Left colon (tissue), 2 donors: ENCODE measurements at regions not wholly inside any gene's neighbourhood (a gene's known extent, or its start where the extent isn't known, plus 50 kb on each side); places are given as distances from the start of the nearest gene placed in this dataset.
"Not testable (repeated sequence)": the region's sequence is repeated elsewhere in the genome, so short reads cannot be mapped to it uniquely, and the experiment has no call there.

ENCODE experiments used
- ATAC-seq: fragments of 200-7000 bp; cut with Tn5 transposase; one replicate; pipeline ENCODE4 v1.9.1; 2020; ENCODE audit warnings: mild to moderate bottlenecking, moderate library complexity
- DNase-seq, 2 donors: peaks; one replicate each; pipeline ENCODE4 v3.0.0-alpha.2; 2020
- intact Hi-C, 2 donors: fragments of 100-400 bp; cut with DNase I in 1 of 2; cut with micrococcal nuclease in 1 of 2; formaldehyde crosslinking; loops; one replicate each; pipeline versions ENCODE4 v1.11.2 to v1.14.0; 2022; cut with DNase I, micrococcal nuclease
- donor health status: DM: no; HTN: no; CAD: no.
- donor health status: DM: yes; HTN: yes; CAD: no.

DNA sequence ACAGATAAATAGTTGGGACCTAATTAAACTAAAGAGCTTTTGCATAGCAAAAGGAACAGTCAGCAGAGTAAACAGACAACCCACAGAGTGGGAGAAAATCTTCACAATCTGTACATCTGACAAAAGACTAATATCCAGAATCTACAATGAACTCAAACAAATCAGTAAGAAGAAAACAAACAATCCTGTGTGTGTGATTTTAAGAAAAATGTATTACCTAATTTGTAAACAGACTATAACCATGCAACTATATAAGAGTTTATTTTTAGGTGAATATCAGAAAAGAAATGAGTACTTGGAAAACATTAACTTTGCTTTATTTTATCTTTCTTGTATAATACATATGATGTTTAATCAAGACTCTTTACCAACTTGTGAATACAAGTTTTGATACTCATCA is 929.5 kb upstream of the LRFN5 start:
- ATAC-seq, intact Hi-C loops, DNase-seq: not testable (repeated sequence)

- intact Hi-C loops, result no loop called here
- DNase-seq (no peak), ATAC-seq (no peak)
Measured at GRCh38 chr14:40674502-40674901, 932.2 kb upstream of the LRFN5 start.

DNA sequence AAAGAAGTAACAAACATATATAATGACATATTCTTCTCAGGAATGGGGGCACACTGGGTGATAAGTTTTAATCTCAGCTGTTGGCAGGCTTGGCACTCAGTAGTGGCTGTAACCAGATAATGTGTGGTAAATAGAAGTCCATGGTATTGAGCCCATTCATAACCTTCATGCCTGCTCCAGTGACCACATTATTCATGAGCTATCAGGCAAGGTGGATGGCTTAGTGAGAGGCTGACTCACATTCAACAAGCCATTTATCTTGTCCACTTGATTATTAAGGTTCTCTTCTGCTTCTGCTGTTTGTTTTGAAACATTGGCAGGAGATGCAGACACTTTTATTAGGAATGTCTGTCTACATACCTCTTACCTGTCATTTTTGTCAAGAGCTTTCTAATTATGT is 950.4 kb upstream of the LRFN5 start:
- ATAC-seq, result no peak
- DNase-seq, result no peak
- intact Hi-C loops, result no loop called here

DNA sequence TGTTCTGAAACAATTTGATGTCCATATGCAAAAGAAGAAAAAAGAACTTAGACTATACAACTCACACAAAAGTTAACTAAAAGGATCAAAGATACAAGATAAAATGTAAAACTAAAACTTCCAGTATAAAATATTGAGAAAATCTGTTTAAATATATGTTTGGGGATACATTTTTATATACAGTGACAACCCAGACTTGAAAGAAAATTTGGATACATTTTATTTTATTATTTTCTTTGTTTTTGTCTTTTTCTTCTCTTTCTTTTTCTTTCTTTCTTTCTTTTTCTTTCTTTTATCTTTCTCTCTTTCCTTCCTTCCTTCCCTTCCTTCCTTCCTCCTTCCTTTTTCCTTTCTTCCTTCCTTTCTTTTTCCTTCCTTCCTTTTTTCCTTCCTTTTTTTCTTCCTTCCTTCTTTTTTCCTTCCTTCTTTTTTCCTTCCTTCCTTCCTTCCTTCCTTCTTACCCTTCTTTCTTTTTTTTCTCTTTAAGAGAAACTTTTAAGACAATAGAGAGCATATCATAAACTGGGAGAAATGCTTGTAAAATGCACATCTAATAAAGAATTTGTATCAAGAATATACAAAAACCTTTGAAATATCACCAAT is 954.5 kb upstream of the LRFN5 start:
- ATAC-seq, result no peak
- DNase-seq, result no peak
- intact Hi-C loops, result no loop called here

- DNase-seq (no peak), ATAC-seq (no peak)
- intact Hi-C loops, result no loop called here
Measured at GRCh38 chr14:40630471-40630870, 976.2 kb upstream of the LRFN5 start.

GRCh38 chr14:40629551-40630137 is 977.0 kb upstream of the LRFN5 start:
- intact Hi-C loops, ATAC-seq, DNase-seq: not testable (repeated sequence)

GRCh38 chr14:40629144-40629543 is 977.5 kb upstream of the LRFN5 start:
- intact Hi-C loops, result no loop called here
- DNase-seq (no peak), ATAC-seq (no peak)

DNA sequence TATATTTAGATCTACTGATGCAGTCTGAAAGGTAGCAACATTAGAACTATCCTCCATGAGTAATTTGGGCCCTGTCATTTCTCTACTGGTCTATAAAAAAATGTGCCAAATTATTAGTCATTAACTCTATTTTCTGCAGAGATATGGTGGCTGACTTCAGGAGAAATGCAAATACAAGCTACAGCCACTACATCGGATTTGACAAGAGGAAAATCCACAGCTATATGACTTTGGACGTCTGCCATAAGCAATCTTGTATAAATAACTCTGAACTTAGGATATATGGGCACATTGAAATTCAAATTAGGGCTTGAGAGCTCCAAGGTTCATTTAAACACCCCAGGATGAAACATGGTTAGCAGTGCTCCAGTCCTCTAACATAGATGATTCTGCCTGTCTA is 983.0 kb upstream of the LRFN5 start:
- intact Hi-C loops, result no loop called here
- ATAC-seq (no peak), DNase-seq (no peak)

DNA sequence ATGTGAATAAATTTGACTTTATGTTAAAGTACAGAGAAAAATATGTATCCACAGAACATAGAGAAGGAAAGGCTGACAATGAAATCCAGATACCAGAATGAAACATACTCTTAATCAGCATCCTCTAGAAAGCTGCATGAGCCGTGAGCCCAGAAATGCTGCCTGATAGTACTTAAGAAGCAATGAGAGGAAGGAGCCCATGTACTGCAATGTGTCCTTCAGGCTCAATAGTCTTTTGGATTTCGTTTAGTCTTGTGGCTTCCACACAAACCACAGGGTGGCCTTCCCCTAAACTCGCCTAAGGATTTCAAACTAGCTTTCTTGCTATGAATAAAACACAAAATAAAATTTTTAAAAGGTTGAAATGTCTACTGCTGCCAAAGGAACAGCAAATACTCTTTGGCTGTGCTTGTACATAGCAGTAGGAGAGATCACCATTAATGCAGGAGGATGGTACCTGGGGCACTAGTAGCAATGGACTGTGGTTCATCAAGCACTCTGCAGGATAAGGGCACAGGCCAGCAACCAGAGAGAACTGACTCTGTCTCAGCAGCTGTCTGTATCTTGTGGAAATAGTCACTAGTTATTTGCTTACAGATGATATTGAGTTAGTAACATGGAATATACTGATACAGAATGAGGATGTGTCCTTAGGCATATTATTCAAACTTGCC is 988.3 kb upstream of the LRFN5 start:
- no peak for DNase-seq

GRCh38 chr14:40616579-40616978 is 990.1 kb upstream of the LRFN5 start:
- intact Hi-C loops, result no loop called here
- DNase-seq (no peak), ATAC-seq (no peak)

More for the DNA sequence above, 988.3 kb upstream of the LRFN5 start:
- intact Hi-C loops, result no loop called here
- no peak for ATAC-seq

- no peak for DNase-seq
- ATAC-seq, result no peak
- intact Hi-C loops, result no loop called here
Measured at GRCh38 chr14:40601063-40601462, 1005.6 kb upstream of the LRFN5 start.

DNA sequence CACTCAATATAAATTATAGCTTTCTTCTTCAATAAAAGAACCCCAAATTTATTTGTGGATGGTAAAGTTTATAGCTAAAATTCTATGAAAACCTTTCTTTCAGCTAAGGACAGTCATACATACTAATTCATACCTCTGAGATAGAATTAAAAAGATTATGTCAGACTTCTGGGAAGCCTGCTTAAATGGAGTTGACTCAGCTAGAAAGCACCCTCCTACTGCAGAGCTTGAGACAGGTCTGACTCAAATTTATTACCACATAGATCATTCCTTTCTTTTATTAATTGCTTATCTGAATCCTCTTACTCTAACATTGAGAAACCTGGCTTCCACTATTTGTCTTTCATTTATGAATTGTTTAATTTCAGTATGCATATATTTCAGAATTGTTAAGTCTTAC is 1007.0 kb upstream of the LRFN5 start:
- no peak for ATAC-seq
- intact Hi-C loops, result no loop called here

GRCh38 chr14:40581264-40581663 is 1025.4 kb upstream of the LRFN5 start:
- no peak for DNase-seq
- intact Hi-C loops, result no loop called here
- no peak for ATAC-seq

More for the DNA sequence above, 1007.0 kb upstream of the LRFN5 start:
- DNase-seq, result no peak

DNA sequence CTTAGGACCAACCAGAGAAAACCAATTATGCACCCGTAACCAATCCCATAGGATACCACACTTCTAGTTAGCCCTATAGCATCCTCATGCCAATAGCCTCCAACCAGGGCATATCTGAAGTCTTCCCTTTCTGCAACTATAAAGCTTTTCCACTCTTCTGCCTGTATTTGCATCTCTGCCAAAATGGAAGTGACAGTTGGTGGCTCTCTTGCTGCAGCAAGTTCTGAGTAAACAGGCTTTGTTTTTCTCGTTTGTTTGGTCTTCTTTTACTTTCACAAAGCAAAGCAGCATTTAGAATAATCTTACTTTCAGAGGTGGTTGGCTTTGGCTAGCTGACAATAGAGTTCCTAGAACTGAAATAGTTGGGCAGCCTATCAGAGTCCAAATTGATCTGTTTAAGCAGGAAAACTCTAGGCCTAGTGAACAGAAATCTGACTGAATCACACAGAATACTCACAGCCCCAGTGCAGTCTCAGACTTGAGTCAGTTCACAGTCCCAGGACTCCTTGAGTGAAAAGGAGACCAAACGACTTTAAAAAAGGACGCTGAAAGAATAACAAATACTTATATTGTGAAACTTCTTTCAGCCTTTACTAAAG is 1029.7 kb upstream of the LRFN5 start:
- intact Hi-C loops, result no loop called here
- DNase-seq (no peak), ATAC-seq (no peak)

- DNase-seq (no peak), ATAC-seq (no peak)
- intact Hi-C loops, result no loop called here
Measured at GRCh38 chr14:40574780-40575179, 1031.9 kb upstream of the LRFN5 start.

GRCh38 chr14:40525314-40525713 is 1081.4 kb upstream of the LRFN5 start:
- intact Hi-C loops, result no loop called here
- DNase-seq, result no peak
- no peak for ATAC-seq

- DNase-seq (no peak), ATAC-seq (no peak)
- intact Hi-C loops, result no loop called here
Measured at GRCh38 chr14:40523123-40523522, 1083.6 kb upstream of the LRFN5 start.

DNA sequence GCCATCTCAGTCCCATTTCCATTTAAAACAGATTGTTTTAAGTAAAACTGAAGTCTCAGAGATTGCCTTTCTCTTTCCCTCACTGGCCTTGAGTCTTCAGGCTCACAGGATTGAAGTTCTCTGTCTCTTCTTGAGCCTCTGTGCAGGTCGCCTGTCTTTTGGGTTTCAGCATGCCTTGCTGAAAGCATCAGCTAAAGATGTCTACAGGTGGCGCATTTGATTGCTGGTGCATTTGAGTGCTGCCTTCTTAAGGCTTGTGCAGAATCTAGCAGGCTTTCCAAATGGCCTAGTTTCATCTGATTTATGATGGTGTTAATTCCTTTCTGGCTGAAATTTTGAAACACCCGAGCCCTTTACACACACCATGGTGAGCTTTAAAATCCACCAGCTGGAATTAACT is 1062.2 kb upstream of the FBXO33 start:
- no peak for ATAC-seq
- intact Hi-C loops, result no loop called here

DNA sequence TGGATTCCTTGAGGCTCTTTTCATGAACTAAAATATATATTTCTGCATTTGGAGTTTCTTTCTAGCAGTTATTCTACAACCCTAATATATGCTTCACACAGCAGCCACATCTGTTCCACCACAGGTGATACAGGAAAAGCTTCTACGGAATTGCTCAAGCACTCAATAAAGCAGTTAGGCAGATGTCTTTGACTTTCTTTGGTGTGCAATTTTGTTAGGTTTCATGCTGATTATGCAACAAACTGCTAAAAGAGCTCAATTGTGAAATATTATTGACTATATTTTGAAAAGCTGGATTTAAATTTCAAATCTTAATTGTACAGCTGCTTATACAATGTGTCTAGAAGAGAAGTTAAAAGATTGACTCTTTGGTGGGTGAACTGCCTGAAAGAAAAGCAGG is 1055.6 kb upstream of the FBXO33 start:
- ATAC-seq (no peak), DNase-seq (no peak)
- intact Hi-C loops, result no loop called here

More for the DNA sequence above, 1062.2 kb upstream of the FBXO33 start:
- no peak for DNase-seq

DNA sequence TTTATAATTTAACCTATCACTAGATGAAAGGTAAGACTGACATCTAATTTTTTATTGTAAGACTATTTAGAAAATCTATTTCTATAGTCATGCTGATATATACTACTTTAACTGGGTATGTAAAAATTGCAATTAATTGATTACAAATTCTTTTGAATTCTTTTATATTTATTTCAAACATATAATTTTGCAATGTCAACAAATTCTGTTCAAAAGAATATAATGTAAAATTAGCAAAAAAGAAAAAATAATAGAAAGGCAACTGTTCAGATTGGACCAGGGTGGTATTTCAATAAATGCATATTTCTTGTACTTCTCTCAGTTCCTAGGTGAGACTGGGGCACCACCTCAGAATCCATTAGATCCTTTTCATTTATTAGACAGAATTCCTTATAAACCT is 1053.5 kb upstream of the FBXO33 start:
- intact Hi-C loops, result no loop called here
- ATAC-seq (no peak), DNase-seq (no peak)
